ENCODE measurements at regions not wholly inside any gene's neighbourhood (a gene's known extent, or its start where the extent isn't known, plus 50 kb on each side); places are given as distances from the start of the nearest gene placed in this dataset.
A peak's percentile ranks its signal among the peaks of the same experiment; 100 is the strongest.

- H3K9me3 Mint-ChIP-seq: peaks cover 0 to 6% (median 3%) of the 10 kb centered on the region in 9 donors
- H3K27ac Mint-ChIP-seq: no peak overlapping the region
Measured at GRCh38 chr13:106361621-106362020, 173.8 kb downstream of the EFNB2 start.

GRCh38 chr13:106357198-106357597 lies 178.3 kb downstream of the EFNB2 start:
- Mint-ChIP-seq H3K36me3 (peaks cover 0 to 3% (median 3%) of the 10 kb centered on the region in 3 donors), H3K27me3 (peaks cover 4 to 25% (median 8%) of the 10 kb centered on the region in 5 donors), H3K27ac (no peak overlapping the region), H3K9me3 (peaks cover 0 to 4% (median 0%) of the 10 kb centered on the region in 9 donors), H3K4me1 (no peaks in the 10 kb centered on the region), H3K4me3 (no peak overlapping the region)
- DNase-seq (no peak), ATAC-seq (no peak)
- POLR2A ChIA-PET: no interaction called here

More at GRCh38 chr13:106361621-106362020, 173.8 kb downstream of the EFNB2 start:
- Mint-ChIP-seq H3K4me1 (no peaks in the 10 kb centered on the region), H3K4me3 (no peak overlapping the region), H3K27me3 (peaks cover 0 to 26% (median 2%) of the 10 kb centered on the region in 5 donors), H3K36me3 (peaks cover 0 to 3% (median 3%) of the 10 kb centered on the region in 3 donors)
- POLR2A ChIA-PET: no interaction called here
- DNase-seq (no peak), ATAC-seq (no peak)

- peaks cover 6 to 32% (median 14%) of the 10 kb centered on the region in 5 donors for H3K27me3 Mint-ChIP-seq
- no peaks in the 10 kb centered on the region for H3K4me1 Mint-ChIP-seq
- peaks cover 0 to 4% (median 0%) of the 10 kb centered on the region in 9 donors for H3K9me3 Mint-ChIP-seq
- no peak overlapping the region for H3K27ac Mint-ChIP-seq
- peaks cover 0 to 3% (median 0%) of the 10 kb centered on the region in 3 donors for H3K36me3 Mint-ChIP-seq
- no peak for ATAC-seq
- DNase-seq: no peak
- POLR2A ChIA-PET: no interaction called here
- H3K4me3 Mint-ChIP-seq: no peak overlapping the region
Measured at GRCh38 chr13:106355866-106356265, 179.6 kb downstream of the EFNB2 start.

- ATAC-seq (no peak), DNase-seq (no peak)
- H3K4me1 Mint-ChIP-seq: no peaks in the 10 kb centered on the region
- H3K9me3 Mint-ChIP-seq: no peaks in the 10 kb centered on the region
- POLR2A ChIA-PET: no interaction called here
- no peak overlapping the region for H3K4me3 Mint-ChIP-seq
- no peaks in the 10 kb centered on the region for H3K36me3 Mint-ChIP-seq
- no peak overlapping the region for H3K27ac Mint-ChIP-seq
- peaks cover 8 to 39% (median 20%) of the 10 kb centered on the region in 5 donors for H3K27me3 Mint-ChIP-seq
Measured at GRCh38 chr13:106354961-106355360, 180.5 kb downstream of the EFNB2 start.

- POLR2A ChIA-PET: no interaction called here
- peaks cover 11 to 59% (median 27%) of the 10 kb centered on the region in 5 donors for H3K27me3 Mint-ChIP-seq
Measured at GRCh38 chr13:106352850-106353249, 182.6 kb downstream of the EFNB2 start.

GRCh38 chr13:106351251-106351650 lies 184.2 kb downstream of the EFNB2 start:
- peaks cover 0 to 5% (median 4%) of the 10 kb centered on the region in 4 donors for H3K4me1 Mint-ChIP-seq
- H3K27me3 Mint-ChIP-seq: peaks cover 11 to 49% (median 27%) of the 10 kb centered on the region in 5 donors
- no peaks in the 10 kb centered on the region for H3K36me3 Mint-ChIP-seq
- DNase-seq: no peak
- ATAC-seq: no peak
- POLR2A ChIA-PET: no interaction called here
- no peaks in the 10 kb centered on the region for H3K9me3 Mint-ChIP-seq
- no peak overlapping the region for H3K27ac Mint-ChIP-seq
- no peak overlapping the region for H3K4me3 Mint-ChIP-seq

More at GRCh38 chr13:106352850-106353249, 182.6 kb downstream of the EFNB2 start:
- no peaks in the 10 kb centered on the region for H3K36me3 Mint-ChIP-seq
- peaks cover 0 to 5% (median 4%) of the 10 kb centered on the region in 4 donors for H3K4me1 Mint-ChIP-seq
- H3K4me3 Mint-ChIP-seq: no peak overlapping the region
- ATAC-seq: no peak
- H3K27ac Mint-ChIP-seq: no peak overlapping the region
- no peaks in the 10 kb centered on the region for H3K9me3 Mint-ChIP-seq
- no peak for DNase-seq

GRCh38 chr13:106350208-106350607 lies 185.3 kb downstream of the EFNB2 start:
- POLR2A ChIA-PET: no interaction called here
- H3K36me3 Mint-ChIP-seq: no peaks in the 10 kb centered on the region
- H3K27me3 Mint-ChIP-seq: peaks cover 11 to 49% (median 24%) of the 10 kb centered on the region in 5 donors
- H3K4me1 Mint-ChIP-seq: peaks cover 0 to 5% (median 4%) of the 10 kb centered on the region in 4 donors
- ATAC-seq (no peak), DNase-seq (no peak)
- H3K9me3 Mint-ChIP-seq: no peaks in the 10 kb centered on the region
- no peak overlapping the region for H3K4me3 Mint-ChIP-seq
- H3K27ac Mint-ChIP-seq: no peak overlapping the region

- ATAC-seq (no peak), DNase-seq (no peak)
- POLR2A ChIA-PET: no interaction called here
- Mint-ChIP-seq H3K27ac (no peak overlapping the region), H3K36me3 (no peaks in the 10 kb centered on the region), H3K4me3 (peak overlapping the region in 1 of 10 donors; percentile 2), H3K4me1 (peaks cover 0 to 5% (median 4%) of the 10 kb centered on the region in 4 donors), H3K9me3 (no peaks in the 10 kb centered on the region), H3K27me3 (peaks cover 11 to 49% (median 24%) of the 10 kb centered on the region in 5 donors)
Measured at GRCh38 chr13:106349080-106349931, 186.2 kb downstream of the EFNB2 start.

- Mint-ChIP-seq H3K27me3 (peaks cover 11 to 52% (median 24%) of the 10 kb centered on the region in 5 donors), H3K9me3 (no peaks in the 10 kb centered on the region), H3K36me3 (no peaks in the 10 kb centered on the region), H3K27ac (no peak overlapping the region), H3K4me3 (no peak overlapping the region), H3K4me1 (peaks cover 0 to 5% (median 4%) of the 10 kb centered on the region in 4 donors)
- POLR2A ChIA-PET: no interaction called here
- ATAC-seq: no peak
- no peak for DNase-seq
Measured at GRCh38 chr13:106348075-106348840, 187.2 kb downstream of the EFNB2 start.

- Mint-ChIP-seq H3K36me3 (peaks cover 0 to 14% (median 2%) of the 10 kb centered on the region in 3 donors), H3K27ac (no peak overlapping the region), H3K27me3 (peaks cover 1 to 45% (median 11%) of the 10 kb centered on the region in 5 donors), H3K4me1 (peaks cover 0 to 5% (median 4%) of the 10 kb centered on the region in 4 donors), H3K9me3 (peaks cover 9 to 17% (median 13%) of the 10 kb centered on the region in 9 donors), H3K4me3 (no peak overlapping the region)
- POLR2A ChIA-PET: no interaction called here
- DNase-seq: no peak
- no peak for ATAC-seq
Measured at GRCh38 chr13:106344342-106344741, 191.1 kb downstream of the EFNB2 start.

- H3K27me3 Mint-ChIP-seq: peaks cover 1 to 45% (median 13%) of the 10 kb centered on the region in 5 donors
Measured at GRCh38 chr13:106343836-106344235, 191.6 kb downstream of the EFNB2 start.

GRCh38 chr13:106340249-106340648 lies 195.2 kb downstream of the EFNB2 start:
- no peak for ATAC-seq
- Mint-ChIP-seq H3K27me3 (peaks cover 1 to 38% (median 7%) of the 10 kb centered on the region in 5 donors), H3K4me1 (no peaks in the 10 kb centered on the region), H3K4me3 (no peak overlapping the region), H3K27ac (no peak overlapping the region), H3K36me3 (peaks cover 0 to 23% (median 2%) of the 10 kb centered on the region in 3 donors), H3K9me3 (peaks cover 9 to 32% (median 19%) of the 10 kb centered on the region in 9 donors)
- no peak for DNase-seq
- POLR2A ChIA-PET: no interaction called here

More at GRCh38 chr13:106343836-106344235, 191.6 kb downstream of the EFNB2 start:
- Mint-ChIP-seq H3K4me1 (peaks cover 0 to under 1% (median under 1%) of the 10 kb centered on the region in 4 donors), H3K27ac (no peak overlapping the region), H3K9me3 (peaks cover 9 to 23% (median 15%) of the 10 kb centered on the region in 9 donors), H3K4me3 (no peak overlapping the region), H3K36me3 (peaks cover 0 to 19% (median 2%) of the 10 kb centered on the region in 3 donors)
- ATAC-seq: no peak
- no peak for DNase-seq
- POLR2A ChIA-PET: no interaction called here

All from naive thymus-derived CD8-positive, alpha-beta T cell (primary cell).